Posterior cingulate gyrus (tissue), 11 donors: ENCODE measurements at regions not wholly inside any gene's neighbourhood (a gene's known extent, or its start where the extent isn't known, plus 50 kb on each side); places are given as distances from the start of the nearest gene placed in this dataset.

Experiments
- DNase-seq, 10 donors: peaks; one replicate each; pipeline versions ENCODE4 v3.0.0 to v3.0.0-alpha.2; 2020 to 2021; ENCODE audit warnings: mixed read lengths in 3 of 10
- intact Hi-C: fragments of 100-400 bp; cut with DNase I; formaldehyde crosslinking; loops from one replicate; pipeline ENCODE4 v1.15.1; 2023

GRCh38 chr2:8394569-8395359 is 287.1 kb upstream of the ID2 start:
- intact Hi-C loops: no loop called here
- DNase-seq: peak in 1 of 10 donors; percentile 66

- no peak for DNase-seq
- intact Hi-C loops: no loop called here
Measured at GRCh38 chr2:8395718-8396117, 286.1 kb upstream of the ID2 start.

- intact Hi-C loops: no loop called here
- DNase-seq: no peak
Measured at GRCh38 chr2:8398040-8398668, 283.7 kb upstream of the ID2 start.

GRCh38 chr2:8399731-8400130 is 282.1 kb upstream of the ID2 start:
- intact Hi-C loops: no loop called here
- DNase-seq: no peak

GRCh38 chr2:8400196-8400595 is 281.7 kb upstream of the ID2 start:
- intact Hi-C loops: no loop called here
- DNase-seq: peak in 1 of 10 donors; percentile 56

- intact Hi-C loops: no loop called here
- DNase-seq: no peak
Measured at GRCh38 chr2:8402222-8402621, 279.6 kb upstream of the ID2 start.

GRCh38 chr2:8403876-8404275 is 278.0 kb upstream of the ID2 start:
- no peak for DNase-seq

DNA sequence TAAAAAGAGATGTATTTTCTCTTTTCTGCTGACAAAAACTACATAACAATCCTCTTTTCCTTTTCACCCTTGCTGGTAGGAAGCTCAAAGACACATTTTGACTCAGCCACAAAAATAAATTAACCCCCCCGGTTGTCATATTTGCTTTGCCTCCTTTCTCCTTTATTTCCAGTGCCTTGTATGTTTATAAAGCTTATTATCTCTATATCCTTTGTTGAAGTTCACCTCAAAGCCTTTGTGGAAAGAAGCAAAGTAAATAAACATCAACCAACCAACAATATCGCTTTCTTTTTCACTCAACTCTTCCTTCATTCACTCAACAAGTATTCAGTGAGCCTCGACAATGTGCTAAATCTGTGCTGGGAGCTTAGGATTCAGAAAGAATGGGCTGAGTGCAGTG is 276.5 kb upstream of the ID2 start:
- intact Hi-C loops: no loop called here
- no peak for DNase-seq

More at GRCh38 chr2:8403876-8404275, 278.0 kb upstream of the ID2 start:
- intact Hi-C loops: no loop called here

- intact Hi-C loops: no loop called here
- no peak for DNase-seq
Measured at GRCh38 chr2:8406271-8406670, 275.6 kb upstream of the ID2 start.

DNA sequence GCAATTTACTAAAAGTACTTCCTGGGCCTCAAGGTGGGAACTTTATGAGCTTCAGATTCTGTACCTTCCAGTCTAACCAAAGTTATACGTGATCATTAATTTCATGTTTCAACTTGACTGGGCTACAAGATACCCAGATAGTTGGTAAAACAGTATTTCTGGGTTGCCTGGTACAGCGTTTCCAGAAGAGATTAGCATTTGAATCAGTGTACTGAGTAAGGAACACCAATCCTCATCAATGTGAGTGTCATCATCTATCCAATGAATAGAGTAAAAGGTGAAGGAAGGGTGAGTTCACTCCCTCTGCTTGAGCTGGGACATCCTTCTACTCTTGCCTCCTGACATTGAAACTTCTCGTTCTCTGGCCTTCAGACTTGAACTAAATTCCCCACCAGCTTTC is 274.5 kb upstream of the ID2 start:
- intact Hi-C loops: no loop called here

DNA sequence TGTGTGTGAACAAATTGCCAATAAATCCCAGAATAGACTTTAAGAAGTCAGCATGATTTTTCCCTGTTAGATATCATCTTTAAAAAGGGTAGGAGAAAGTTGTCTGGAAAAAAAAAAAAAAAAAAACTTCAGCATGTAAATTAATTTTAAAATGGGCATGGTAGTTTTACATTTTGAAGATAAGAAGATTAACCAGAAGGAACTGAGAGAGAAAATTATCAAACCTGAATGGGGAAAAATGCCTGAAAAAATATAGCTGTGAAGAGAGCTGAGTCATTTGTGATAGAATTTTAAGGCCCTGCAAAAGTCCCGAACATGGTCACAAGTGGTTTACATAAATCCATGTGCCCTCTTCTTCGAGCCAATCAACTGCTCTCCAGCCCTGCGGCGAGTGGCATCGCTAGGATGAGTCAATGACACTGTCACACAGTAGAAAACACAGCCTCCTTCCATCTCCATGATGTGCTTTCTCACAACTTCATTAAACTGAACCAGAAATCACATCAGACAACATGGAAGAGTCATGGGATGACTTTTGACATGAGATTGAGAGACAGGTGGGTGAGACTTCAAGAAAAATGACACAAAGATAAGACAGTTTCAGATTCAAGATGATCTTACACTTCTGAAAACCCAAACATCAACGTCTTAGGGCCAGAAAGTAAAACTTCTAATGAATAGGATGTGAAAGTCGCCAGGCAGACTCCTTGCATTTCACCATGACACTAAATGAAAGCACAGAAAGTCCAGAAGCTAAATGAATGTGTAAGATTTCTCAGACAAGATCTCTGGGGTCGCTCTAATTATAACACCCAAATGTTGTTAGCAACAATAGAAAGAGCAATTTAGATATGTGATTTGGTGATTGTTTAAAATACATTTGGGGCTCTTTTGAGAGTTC is 273.0 kb upstream of the ID2 start:
- intact Hi-C loops: no loop called here

More for the DNA sequence above, 274.5 kb upstream of the ID2 start:
- no peak for DNase-seq

DNA sequence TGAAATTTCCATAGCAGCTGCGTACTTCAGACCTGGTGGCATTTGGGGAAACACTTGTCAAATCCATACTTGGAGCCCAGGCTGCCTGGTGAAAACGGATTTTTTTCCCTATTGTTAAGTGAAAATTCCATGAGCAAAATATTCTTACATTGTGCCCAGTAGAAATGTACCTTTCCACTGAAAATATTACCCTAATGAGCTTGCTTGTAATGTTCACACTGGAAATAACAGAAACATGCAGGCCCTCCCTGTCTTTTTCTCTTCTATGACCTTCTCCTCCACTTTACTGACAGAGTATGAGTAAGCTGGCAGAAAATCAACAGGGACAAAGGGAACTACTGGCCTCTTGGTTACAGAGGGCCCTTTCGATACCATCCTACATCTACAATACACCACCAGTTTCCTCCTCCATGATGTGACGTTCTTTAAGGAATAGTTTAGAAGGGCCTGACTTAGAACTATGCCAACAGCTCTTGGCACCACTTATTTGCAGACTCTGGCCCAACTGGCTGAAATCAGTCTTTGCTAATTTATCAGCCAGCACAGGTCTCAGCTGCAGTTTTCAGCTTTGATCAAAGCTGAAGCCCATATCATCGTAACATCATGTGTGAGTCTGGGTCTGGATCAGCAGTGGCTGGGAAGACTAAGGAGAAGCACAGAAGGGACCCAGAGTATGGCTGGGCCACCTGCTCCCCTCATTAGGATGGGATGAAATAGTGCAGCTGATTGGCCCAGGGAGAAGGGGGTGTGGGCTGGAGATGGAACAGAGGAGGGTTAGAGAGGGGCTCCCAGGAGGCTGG is 272.2 kb upstream of the ID2 start:
- intact Hi-C loops: no loop called here
- no peak for DNase-seq

More for the DNA sequence above, 273.0 kb upstream of the ID2 start:
- DNase-seq: no peak

DNA sequence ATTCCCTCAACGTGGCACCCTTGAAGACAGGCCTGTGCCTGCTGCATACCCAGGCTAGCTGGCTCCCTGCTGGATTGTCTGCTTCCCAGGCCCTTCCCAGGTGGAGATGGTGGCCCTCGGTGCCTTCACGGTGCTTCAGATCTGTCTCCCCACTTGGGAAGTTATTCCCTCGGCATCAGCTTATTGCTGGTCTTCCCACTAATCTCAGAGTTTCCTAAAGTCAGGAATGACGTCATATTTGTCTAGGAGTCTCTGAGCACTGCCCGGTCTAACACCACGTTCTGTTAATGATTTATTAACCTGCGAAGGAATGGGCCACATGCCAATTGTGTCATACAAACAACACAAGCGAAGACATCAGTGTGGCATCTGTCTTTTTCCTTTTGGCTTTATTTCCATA is 269.8 kb upstream of the ID2 start:
- DNase-seq: no peak
- intact Hi-C loops: no loop called here

DNA sequence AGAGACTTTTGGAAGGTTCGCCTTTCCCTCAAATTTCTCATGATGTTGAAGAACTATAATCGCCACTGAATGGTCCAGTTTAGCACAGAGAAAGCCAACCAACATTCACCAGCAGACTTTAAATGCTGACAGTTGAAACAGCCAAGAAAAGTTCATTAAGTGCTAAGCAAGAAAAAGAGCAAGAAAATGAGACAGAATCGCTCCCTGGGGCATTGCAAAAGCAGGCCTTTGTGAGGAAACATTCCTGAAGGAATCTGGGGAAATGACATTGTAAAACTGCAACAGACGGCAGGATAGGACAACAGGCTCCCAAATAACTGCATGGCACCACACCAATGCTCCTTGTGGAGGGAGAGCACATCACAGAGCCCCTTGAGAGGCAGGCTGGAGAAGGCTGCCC is 269.3 kb upstream of the ID2 start:
- intact Hi-C loops: no loop called here
- DNase-seq: no peak

- intact Hi-C loops: no loop called here
- DNase-seq: no peak
Measured at GRCh38 chr2:8413589-8414135, 268.2 kb upstream of the ID2 start.

DNA sequence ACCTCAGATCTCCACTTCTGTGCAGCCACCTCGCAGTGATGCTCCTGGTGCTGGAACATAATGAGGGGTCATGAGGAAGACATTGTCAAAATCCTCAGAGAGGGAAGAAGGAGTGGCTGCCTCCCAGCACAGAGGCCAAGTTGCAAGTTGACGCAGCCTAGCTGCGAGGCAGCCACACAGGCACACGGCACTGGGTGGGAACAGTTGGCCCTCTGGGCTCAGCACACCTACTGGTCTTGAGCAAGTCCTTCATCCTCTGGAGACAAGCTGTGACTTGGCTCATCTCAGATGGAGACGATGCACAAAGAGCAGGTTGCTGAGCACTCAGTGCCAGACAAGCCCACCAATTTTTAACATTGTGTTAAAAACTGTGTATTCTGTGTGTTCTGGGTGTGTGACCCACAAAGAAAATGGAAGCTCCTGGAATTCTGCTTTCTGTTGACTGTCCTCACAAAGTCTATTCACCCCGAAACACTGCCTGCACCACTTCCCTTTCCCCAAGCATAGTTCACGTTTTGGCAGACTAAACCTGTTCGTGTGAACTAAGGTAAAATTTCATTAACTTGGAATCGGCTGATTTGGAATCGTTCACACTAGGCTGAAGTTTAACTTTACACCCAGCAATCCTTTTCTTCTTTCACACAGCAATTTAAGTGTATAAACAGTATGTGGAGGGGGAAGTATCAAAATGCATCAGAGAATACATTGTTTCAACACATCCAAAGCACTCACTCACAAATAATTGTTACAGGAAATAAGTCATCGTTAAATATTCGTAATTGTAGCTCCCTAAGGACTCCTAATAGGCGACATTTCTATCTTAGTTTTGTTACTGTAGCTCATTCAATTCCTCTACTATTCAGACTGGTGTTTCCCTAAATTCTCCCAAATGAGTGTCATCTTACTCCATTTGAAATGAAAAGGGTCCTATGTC is 266.6 kb upstream of the ID2 start:
- intact Hi-C loops: no loop called here
- DNase-seq: no peak

DNA sequence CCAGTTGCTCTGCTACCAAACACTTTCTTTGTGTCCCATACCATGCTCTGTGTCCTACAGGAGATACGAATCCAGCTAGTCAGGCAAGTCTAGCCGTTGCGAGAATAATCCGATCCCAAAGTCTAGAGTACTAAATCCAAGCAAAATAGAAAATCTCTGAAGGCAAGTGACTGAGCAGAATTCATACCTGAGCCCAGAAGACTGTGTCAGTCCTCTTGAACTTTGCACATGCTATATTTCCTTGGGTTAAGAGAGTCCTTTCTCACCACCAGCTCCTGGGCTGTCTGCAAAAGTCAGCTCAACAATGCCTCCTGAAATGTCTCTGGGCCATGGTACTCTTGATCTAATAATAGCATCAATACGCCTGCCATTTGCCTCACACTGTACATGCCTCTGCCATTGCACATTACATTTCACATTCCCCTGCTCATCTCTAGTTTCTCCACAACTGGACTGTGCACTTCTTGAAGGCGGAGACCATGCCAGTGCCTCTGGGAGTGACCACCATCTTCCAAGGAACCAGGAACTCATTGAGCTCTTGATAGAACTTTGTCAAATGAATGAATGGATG is 265.8 kb upstream of the ID2 start:
- intact Hi-C loops: no loop called here
- no peak for DNase-seq
